Activated CD4-positive, alpha-beta T cell treated with anti-CD3 and anti-CD28 coated beads for 24 hours (primary cell): ENCODE measurements at regions not wholly inside any gene's neighbourhood (a gene's known extent, or its start where the extent isn't known, plus 50 kb on each side); places are given as distances from the start of the nearest gene placed in this dataset.

ENCODE experiments used
- DNase-seq, 2 donors: peaks; one replicate each; pipeline ENCODE4 v3.0.0-alpha.2; 2020; ENCODE audit warnings: low read depth in 2 of 2

DNA sequence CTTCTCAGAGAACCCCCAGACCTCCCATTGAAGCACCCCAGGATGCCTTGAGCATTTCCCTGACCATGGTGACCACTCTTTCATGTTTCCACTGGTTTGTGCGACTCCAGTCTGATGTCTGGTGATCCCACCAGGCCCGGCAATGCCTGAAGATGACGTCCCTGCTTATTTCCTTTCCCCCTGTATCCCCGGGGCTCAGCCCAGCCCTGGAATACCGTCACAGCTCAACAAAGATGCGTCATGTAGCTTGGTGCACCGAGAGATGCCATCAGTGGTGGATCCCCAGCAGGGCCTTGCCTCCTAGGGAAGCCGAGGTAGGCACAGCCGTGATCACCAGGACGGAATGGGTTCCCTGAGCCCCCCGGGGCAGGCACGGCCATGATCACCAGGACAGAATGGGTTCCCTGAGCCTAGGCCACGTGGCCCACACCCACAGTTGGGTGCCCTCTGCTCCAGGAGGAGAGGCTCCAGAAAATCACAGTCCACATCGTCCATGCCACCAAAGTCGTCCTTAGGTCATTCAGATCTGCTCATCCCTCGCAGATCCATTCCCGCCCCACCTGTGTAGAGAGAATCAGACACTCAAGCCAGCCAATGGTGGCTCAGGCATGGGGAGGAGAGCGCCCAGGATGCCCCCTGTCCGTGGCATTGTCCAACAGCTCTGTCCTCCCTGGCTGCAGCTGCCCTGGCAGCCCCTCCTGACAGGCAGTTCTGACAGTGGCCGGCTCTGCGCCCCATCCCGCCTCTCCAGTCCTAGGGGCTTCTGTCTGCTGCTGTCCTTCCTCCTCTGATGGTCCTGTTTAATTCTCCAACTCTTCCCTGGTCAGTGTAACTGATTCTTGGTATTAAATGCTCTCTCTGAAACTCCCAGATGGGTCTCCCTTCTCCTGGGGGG lies 261.1 kb downstream of the RBFOX3 start:
- no peak for DNase-seq

DNA sequence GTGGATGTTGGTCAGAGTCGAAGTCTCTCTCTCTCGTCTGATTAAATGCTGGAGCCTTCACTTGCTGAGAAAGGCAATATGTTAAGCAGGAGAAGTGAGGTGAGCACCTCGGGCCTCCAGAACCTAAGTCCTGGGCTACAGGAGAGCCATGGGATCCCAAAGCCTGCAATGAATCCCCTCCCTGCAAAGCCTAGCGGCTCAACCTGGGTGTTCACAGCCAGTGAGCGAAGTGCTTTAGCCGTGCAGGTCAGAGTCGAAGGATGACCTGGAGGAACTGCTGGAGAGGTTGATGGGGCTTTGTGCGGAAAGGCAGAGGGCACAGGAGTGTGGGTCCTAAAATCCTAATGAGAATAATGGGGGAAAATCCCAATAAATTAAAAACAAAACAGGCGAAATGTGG lies 267.8 kb downstream of the ENGASE start:
- DNase-seq, result no peak

DNA sequence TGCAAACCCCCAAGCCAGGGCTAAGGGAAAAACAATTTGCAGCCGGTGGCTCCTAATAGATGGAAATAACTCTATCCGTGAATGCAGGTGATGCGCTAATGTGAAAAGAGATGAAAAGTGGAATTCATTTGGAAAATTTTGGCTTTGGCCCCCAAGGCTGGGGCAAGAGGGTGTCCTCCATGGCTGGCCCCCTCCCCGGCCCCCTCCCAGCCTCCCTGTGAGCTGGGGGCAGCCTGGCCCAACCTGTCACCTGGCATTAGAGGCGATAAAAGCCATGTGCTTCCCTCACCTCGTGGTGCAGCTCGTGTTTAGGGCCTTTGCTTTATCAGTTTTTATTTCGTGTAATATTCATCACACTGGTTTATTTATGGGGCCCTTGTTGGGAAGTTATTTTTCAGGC lies 267.2 kb downstream of the ENGASE start:
- no peak for DNase-seq

DNA sequence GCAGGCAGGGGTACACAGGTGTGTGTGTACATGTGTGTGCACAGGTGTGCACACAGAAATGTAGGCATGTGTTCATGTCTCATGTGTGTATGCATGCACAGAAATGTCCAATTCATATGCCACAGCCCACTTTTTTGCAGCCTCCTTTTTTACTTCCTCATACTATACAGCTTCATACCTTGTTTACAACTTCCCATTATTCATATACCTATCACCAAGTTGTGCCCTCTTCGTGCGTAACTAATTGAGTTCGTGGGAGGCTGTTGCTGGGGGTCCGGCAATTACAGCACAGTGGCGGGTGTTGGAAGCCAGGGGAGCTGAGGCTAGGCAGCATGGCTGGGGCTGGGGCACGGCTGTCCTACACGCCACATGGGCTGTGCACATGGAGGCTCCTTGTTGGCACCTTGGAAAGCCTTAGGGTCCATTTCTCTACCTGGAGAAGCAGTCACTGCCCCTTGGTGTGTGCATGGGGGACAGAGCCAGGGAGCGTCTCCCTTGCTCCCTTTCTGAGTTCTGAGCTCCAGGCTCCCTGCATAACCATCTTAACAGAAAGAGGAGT lies 266.7 kb downstream of the ENGASE start:
- DNase-seq, result no peak

DNA sequence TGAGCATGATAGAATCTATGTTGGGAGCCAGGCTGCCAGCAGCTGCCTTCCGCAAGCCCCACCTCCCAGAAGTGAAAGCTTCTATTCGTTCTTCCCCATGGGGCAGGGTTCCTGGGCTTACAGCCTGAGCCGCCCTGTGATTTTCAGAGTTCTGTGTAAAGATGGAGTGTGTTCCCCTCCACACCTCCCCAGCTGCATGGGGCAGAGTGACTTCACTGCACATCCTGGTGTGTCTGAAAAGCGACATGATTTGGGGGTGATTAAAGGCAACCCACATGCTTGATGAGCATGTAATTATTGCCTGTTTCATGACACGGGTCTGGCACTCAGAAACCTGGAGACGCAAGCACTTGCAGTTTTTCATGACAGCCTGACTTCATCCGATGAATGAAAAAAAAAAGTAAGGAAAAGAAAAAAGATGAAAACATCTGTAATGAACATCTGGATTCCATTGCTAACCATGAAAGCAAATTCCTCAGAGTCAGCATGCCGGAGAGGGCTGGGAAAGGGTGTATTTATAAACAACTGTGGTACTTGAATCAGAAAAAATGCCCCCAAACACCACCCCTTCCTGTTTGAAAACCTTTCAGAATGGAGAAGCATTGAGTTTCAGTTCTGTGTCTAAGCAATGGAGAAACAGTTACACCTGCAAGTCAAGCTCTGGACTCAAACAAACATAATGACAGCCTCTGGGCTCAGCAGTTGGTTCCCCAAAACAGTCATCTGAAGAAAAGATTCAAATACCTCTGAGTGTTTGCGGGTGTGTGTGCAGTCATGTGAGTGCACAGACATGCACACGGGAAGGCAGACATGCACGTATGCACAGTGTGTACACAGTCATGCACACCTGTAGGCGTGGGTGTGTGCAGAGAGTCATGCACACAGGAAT lies 266.0 kb downstream of the ENGASE start:
- no peak for DNase-seq

DNA sequence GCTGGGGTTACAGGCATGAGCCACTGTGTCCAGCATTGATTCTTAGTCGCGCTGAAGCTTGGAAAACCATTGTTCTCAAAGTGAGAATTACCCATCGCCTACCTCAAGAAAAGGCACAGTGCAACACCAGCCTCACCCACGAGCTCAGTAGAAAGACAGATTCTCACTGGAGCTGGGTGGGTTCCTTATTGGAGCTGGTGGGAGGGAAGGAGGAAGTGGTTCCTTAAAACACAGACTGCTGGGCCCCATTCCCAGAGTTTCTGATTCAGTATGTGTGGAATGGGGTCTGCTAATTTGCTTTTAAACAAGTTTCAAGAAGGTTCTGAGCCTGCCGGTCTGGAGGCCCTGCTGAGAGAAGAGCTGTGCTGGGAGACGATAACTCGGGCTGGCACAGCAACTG lies 264.7 kb downstream of the ENGASE start:
- no peak for DNase-seq

DNA sequence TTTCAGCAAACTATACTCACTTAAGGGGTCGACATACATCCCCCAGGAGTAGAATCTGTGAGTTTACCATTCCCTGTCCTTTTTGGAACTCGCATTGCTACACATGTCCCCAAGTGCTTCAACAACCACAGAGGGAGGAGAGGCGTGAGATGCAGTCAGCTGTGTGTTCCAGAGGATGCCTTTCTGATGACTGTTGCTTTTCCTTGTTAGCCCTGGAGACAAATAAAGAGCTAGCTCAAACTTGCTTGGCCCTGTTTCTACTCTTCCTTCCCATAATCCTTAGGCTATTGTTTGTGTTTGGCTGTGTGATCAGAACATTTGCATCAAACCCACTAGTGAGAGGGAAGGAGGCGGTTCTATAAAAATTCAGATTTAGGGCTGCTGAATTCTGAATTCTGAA lies 264.0 kb downstream of the ENGASE start:
- DNase-seq, result no peak

DNA sequence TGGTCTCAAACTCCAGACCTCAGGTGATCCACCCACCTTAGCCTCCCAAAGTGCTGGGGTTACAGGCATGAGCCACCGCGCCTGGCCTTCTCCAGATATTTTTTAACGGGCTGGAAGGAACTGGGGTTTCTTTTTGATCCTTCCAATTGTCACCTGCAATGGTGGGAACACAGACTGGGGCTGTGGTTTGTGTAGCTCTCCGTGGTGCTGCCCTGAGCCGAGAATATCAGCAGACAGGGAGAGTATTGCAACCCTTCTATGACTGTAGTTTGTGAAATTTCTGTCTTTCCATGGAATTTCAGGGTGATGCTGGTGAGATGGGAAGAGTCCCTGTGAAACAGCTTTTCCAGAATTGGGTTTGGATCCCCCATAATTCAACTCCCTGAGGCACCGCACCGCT lies 263.5 kb downstream of the ENGASE start:
- DNase-seq, result no peak

DNA sequence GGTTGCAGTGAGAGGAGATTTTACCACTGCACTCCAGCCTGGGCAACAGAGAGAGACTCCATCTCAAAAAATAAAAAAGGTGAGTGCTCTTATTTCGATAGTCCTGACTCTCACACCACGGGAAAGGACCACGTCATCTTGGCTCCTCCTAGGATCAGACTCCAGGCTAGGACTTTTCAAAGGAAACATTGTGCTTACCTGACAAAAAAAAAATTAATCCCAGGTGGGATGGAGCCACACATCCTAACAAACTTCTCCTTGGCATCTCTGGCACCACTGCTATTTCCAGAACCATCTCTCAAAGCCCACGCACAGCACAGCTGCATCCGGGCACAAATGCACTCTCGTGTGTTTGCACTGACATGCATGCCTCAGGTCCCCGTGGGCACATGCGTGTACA lies 262.4 kb downstream of the ENGASE start:
- DNase-seq, result no peak

DNA sequence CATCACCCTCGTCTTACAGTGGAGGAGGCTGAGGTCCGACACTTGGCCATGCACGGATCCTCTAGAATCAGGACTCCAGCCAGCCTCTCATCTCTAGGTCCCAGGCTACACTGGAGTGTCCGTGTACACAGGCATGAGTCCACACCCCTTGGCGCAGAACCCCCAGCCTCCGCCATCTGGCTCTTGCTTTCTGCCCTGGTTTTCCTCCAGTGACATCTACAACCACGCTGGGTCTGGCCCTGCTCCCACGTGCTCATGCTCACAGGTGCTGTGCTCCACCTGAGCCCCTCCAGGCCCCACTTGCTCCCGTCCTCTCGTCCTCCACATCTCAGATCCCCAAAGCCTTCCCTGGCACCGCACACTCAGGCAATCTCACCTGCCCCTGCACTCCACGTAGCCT lies 260.8 kb downstream of the ENGASE start:
- DNase-seq, result no peak

DNA sequence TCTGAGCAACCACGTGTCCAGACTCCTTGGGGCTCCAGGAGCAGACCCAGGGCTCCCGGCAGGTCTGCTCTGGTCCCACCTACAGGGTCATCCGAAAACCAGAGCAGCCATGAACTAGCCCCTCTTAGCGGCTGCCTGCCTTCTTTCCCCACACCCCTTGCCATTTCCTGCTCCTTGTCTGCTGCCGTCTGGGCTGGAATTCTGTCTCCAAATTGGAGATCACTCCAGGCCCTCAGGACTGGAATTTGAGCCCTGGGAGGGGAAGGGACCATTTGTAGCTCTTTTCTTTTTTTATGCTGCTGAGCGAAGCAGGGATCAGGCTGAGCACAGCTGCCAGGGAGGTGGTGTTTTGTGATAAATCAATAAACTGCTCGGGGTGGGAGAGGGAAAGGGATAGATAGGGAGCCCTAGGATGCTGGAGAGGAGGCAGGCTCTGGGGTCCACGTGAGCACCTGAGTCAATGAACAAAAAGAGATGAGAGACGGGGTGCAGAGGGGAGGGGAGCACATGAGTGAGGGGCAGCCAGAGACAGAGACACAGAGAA lies 257.5 kb downstream of the ENGASE start:
- no peak for DNase-seq

DNA sequence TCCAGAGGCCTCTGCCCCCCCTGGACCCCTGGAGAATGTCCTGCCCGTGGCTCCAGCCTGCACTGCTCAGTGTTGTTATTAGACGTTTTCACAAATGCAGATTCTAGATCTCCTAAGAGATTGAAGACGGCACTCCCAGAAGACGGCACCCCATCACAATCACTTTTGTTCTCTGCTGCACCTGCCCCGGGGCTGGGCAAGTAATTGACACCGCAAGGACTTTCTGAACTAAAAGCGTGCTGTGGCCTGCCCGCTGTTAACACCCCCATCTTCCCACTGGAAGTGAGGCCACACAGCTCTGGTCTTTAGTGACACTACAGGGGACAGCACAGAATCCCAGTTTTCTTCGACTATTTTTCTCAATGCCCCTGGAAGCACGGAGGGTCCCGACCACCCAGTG lies 256.9 kb downstream of the ENGASE start:
- DNase-seq, result no peak

DNA sequence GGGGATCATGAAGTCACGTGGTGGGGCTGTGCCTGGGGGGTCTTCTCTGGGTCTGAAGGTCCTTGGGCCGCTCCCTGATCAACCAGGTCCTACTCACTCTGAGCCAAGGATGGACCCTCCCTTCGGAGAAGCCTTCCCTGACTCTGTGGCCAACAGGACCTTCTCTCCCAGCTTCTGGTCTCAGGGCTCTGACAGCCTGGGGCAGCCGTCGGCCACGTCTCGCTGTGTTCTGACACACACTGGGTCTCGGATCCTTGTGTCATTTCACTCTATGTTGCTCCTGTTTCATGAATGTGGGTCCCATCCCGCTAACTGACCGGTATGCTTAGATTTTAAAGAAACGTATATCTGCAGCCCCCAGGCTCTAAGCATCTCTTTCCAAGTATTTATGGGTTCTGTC lies 256.1 kb downstream of the ENGASE start:
- DNase-seq, result no peak

DNA sequence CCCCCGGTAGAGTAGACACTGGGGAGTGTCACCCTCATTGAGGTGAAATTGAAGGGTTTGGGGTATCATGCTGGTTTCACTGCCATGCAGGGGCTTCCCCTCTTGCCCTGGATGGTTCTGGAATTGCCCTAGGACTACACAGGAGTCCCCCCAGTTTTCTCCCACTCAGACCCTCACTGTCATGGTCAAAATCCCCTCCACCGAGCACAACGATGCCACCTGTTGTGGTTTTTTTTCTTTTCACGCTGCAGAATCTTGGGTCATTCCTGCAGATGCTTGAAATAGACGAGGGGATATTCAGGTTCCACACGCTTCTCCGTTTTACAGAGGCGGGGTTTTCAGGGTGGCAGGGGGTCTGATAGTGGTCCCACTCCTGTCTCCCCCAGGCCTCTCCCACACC lies 255.6 kb downstream of the ENGASE start:
- no peak for DNase-seq

DNA sequence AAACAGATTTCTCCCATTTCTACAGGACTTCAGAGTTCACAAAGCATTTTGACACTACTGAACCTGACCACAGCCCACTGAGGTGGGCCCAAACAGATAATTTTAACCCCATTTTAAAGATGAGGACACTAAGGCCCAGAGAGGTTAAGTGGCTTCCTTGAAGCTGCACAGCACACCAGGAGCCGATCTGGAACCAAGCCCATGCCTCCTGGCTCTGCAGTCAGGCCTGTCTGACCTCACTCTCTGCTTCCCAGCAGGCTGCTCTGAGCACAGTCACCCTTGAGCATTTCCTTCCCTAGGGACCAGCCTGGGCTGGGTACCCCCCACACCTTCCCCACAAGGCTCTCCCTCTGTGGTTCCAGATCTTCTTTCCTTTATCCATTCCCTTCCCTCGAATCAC lies 252.2 kb downstream of the ENGASE start:
- no peak for DNase-seq

DNA sequence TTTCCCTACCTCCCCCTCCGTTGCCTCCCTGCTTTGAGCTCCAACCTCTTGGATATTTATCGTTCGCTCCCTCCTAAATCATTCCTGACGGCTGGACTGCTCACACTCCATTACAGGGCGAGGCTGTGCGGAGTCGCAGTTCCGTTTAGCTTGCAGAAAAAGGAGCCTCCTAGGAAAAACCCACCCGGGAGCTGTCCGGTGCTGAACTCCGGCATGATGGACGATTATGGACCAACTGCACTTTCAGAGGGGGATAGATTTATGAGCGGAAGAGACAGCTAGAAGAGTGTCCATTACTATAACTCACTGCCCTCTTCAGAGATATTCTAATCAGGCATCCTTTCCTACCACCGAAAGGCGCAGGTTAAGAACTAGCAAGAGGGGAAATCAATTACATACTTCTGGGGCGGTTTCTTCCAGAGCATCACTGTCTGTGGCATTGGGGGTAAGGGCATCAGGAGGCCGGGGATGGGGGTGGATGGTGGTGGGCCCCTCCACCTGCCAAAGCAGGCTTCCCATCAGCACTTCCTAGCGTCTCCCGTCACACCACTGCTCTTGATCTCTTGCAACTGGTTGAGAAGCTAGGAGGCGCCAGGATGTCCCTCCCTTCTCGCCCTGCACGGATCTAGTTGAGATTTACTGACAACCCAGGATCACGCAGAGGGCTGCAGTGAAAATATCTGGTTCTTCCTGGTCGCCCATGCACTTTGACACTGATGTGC lies 251.2 kb downstream of the ENGASE start:
- no peak for DNase-seq

DNA sequence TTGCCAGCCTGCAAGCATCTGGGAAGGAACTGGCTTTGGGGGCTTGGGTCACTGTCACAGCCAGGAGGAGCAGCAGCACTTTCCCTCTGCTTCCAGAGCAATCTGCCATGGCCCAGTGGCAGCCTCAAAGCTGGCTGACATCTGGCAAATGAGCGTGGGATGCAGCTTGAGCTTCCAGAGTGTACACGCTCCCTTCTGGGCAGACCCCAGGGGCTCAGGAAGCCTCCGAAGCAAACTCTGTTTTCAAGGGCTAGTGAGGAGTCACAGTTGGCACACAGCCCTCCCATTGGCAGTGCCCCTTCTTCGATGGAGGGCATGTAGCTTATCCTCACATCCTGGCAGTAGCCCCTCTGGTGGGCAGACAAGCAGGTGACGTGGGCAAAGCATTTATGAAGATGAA lies 249.6 kb downstream of the ENGASE start:
- DNase-seq, result no peak

DNA sequence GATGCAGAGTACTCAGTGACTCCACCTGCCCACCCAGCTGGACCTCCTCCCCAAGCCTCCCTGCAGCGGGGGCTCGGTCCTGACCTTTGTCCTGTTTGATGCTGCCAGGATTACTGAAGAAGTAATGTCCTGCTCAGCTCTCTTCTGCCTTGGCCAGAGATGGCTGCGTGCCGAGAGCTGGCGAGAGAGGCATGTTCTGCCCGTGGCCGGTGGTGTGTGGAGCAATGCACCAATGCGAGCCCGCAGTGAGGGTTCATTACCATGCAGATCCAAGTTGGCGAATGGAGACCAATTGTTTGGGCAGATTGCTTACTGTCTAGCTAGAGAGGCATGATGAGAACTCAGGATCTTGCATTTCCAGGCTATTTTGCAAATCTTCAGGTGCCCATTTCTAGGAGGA lies 248.9 kb downstream of the ENGASE start:
- DNase-seq, result no peak

DNA sequence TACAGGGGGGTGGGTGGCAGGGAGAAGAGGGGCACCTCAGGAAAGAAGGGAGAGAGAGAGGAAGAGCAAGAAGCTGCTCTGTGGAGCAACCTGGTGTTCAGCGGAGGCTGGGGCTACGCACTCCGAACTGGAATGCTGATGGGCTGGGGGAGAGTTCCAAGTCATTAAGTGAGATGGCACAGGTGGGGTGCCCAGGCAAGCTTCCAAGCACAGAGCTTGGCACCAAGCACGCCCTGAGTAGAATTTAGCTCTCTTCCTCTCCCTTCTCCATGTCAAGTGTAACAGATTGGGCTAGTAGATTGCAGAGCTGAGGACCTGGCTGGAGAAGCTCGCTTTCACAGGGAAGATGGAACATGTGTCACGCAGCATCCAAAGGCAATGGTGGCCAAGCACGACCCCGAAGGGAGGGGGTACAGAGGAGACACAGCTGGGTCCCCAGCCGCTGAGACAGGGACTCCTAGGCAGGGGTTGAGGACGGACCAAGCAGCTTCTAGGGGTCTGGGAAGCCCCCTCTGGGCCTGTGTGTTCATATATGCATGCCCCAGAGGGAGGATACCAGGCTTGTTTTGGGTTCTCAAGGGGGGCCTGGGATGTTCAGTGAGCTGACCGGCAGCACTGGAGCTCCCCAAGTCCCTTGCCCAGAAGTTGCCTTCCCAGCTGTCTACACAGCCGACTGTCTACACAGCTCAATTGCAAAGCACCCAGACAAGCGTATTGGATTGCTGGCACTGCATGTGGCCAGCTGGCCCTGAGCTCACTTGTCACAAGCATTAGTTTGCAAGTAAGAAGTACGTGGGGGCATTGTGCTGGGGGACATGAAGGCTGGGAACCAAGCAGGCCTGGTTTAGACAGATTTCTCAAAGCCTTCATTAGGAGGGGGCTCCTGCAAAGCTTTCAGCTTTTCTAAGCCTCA lies 247.8 kb downstream of the ENGASE start:
- no peak for DNase-seq

DNA sequence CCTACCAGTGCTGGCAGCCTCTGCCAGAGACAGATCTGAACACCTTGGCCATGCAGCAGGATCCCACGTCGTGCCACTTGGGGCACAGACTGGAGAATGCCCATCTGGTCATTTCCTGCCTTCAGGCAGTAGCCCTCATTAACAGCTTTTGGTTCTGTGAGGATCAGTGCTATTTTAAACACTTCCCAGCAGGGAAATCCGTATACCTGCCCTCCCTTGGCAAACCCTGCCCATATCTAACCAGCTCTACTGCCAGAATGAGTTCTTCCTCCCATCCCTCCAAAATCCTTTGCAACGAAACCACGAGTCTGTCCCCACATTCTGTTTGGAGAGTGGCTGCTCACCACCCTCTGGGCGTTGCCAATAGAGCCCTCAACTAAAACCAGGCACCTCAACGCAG lies 245.7 kb downstream of the ENGASE start:
- DNase-seq, result no peak

DNA sequence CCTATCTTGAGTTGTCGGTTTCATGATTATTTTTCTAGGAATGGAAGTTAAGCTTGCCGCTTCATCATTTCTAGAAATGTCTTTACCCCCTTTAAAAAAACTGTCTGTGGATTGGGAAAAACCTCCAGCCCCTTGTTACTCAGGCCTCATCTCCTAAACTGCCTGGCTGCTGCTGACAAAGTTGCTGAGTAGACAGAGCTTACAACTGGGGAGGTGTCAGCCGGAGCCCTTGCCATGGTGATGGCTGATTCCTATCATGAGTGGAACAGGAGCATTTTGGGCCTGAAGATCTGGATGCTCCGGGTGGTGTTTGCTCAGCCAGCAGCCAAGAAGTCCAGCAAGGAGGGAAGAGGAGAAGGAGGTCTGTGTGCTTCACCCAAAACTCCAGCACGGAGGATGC lies 243.3 kb downstream of the ENGASE start:
- DNase-seq, result no peak
